Kidney (tissue), 13 donors: ENCODE measurements at regions not wholly inside any gene's neighbourhood (a gene's known extent, or its start where the extent isn't known, plus 50 kb on each side); places are given as distances from the start of the nearest gene placed in this dataset.

Source experiments
- DNase-seq, 5 donors: peaks; one replicate each; pipeline ENCODE4 v3.0.0-alpha.2; 2013 to 2020
- FAIRE-seq: peaks from 2 replicates; lab custom pipeline; 2012; peaks lifted over from hg19 to GRCh38; lab: Jason Lieb, UNC
- H3K27ac ChIP-seq, 2 donors: one replicate each; pipeline ENCODE4 v1.7.0; 2013; ENCODE audit warnings: low read depth in 2 of 2, low read length in 2 of 2, inconsistent platforms in 1 of 2
- H3K27me3 ChIP-seq: one replicate; pipeline ENCODE4 v1.7.1; 2013; ENCODE audit warnings: low read length, inconsistent platforms; ENCODE audit not compliant: control insufficient read depth, insufficient read depth
- H3K36me3 ChIP-seq, 3 donors: one replicate each; pipeline versions ENCODE4 v1.7.0 to v1.7.1; 2013; ENCODE audit warnings: low read length in 3 of 3, control low read depth in 1 of 3, inconsistent platforms in 1 of 3; ENCODE audit not compliant: insufficient read depth in 3 of 3, control insufficient read depth in 2 of 3
- H3K4me1 ChIP-seq, 3 donors: one replicate each; pipeline versions ENCODE4 v1.7.0 to v1.7.1; 2013; ENCODE audit warnings: low read length in 3 of 3, inconsistent platforms in 1 of 3, low read depth in 1 of 3; ENCODE audit not compliant: control insufficient read depth in 2 of 3, insufficient read depth in 2 of 3
- H3K4me3 ChIP-seq, 3 donors: one replicate each; pipeline versions ENCODE4 v1.7.0 to v1.8.1; 2013; ENCODE audit warnings: low read length in 3 of 3, control low read depth in 1 of 3, inconsistent platforms in 1 of 3
- H3K9ac ChIP-seq, 3 donors: one replicate each; pipeline versions ENCODE4 v1.7.0 to v1.7.1; 2013; ENCODE audit warnings: low read length in 3 of 3, control low read depth in 1 of 3, inconsistent platforms in 1 of 3
- H3K9me3 ChIP-seq, 3 donors: one replicate each; pipeline versions ENCODE4 v1.7.0 to v1.7.1; 2013; ENCODE audit warnings: low read length in 3 of 3, control low read depth in 1 of 3, inconsistent platforms in 1 of 3; ENCODE audit not compliant: control insufficient read depth in 2 of 3, insufficient read depth in 1 of 3
- CTCF ChIP-seq: IDR thresholded peaks from 3 replicates; pipeline ENCODE4 v1.5.1; 2012; ENCODE audit warnings: mild to moderate bottlenecking, moderate library complexity, borderline replicate concordance; ENCODE audit not compliant: insufficient read depth; ENCODE audit errors: extremely low read depth
- intact Hi-C: fragments of 100-400 bp; cut with DNase I; formaldehyde crosslinking; loops from one replicate; pipeline ENCODE4 v1.11.1; 2022
- donor health status: control.
- donor health status: control.
- donor health status: control.
- donor health status: control.
- donor health status: control.
- donor health status: DM: yes; HTN: yes; CAD: no.
- donor health status: Normal renal cell carcinoma (clear cell type).

GRCh38 chr2:157957596-157957995 is 81.5 kb upstream of the ACVR1 start:
- peaks cover 0 to 4% (median 0%) of the 10 kb centered on the region in 3 donors for H3K9me3 ChIP-seq
- no peaks in the 10 kb centered on the region for H3K4me1 ChIP-seq
- H3K27ac ChIP-seq, result no peak overlapping the region
- H3K4me3 ChIP-seq, result no peak overlapping the region
- intact Hi-C loops, result no loop called here
- no peak for DNase-seq
- no peaks in the 10 kb centered on the region for H3K36me3 ChIP-seq
- no peak for TF ChIP-seq CTCF
- no peaks in the 10 kb centered on the region for H3K27me3 ChIP-seq
- no peak overlapping the region for H3K9ac ChIP-seq
- FAIRE-seq, result no peak

- H3K27me3 ChIP-seq, result no peaks in the 10 kb centered on the region
- no peak for FAIRE-seq
These were observed 76.4 kb upstream of the ACVR1 start for GRCh38 chr2:157952558-157952957.

GRCh38 chr2:157948856-157949255 is 72.7 kb upstream of the ACVR1 start:
- Histone ChIP-seq H3K9me3 (no peaks in the 10 kb centered on the region), H3K4me1 (no peaks in the 10 kb centered on the region), H3K9ac (no peak overlapping the region), H3K36me3 (no peaks in the 10 kb centered on the region), H3K27me3 (no peaks in the 10 kb centered on the region), H3K4me3 (no peak overlapping the region), H3K27ac (no peak overlapping the region)
- TF ChIP-seq CTCF, result no peak
- FAIRE-seq (no peak), DNase-seq (no peak)
- intact Hi-C loops, result no loop called here

More at GRCh38 chr2:157952558-157952957, 76.4 kb upstream of the ACVR1 start:
- no peak overlapping the region for H3K4me3 ChIP-seq
- no peak for TF ChIP-seq CTCF
- no peaks in the 10 kb centered on the region for H3K9me3 ChIP-seq
- DNase-seq, result no peak
- H3K9ac ChIP-seq, result no peak overlapping the region
- no peak overlapping the region for H3K27ac ChIP-seq
- H3K36me3 ChIP-seq, result no peaks in the 10 kb centered on the region
- H3K4me1 ChIP-seq, result no peaks in the 10 kb centered on the region
- intact Hi-C loops, result no loop called here

- DNase-seq (no peak), FAIRE-seq (no peak)
- no peak for TF ChIP-seq CTCF
- intact Hi-C loops, result no loop called here
- no peak overlapping the region for H3K4me3 ChIP-seq
- no peaks in the 10 kb centered on the region for H3K4me1 ChIP-seq
- H3K9me3 ChIP-seq, result no peaks in the 10 kb centered on the region
- no peak overlapping the region for H3K27ac ChIP-seq
- H3K27me3 ChIP-seq, result no peaks in the 10 kb centered on the region
- H3K36me3 ChIP-seq, result no peaks in the 10 kb centered on the region
- H3K9ac ChIP-seq, result no peak overlapping the region
These were observed 70.9 kb upstream of the ACVR1 start for GRCh38 chr2:157946919-157947557.
